ENCODE measurements at regions not wholly inside any gene's neighbourhood (a gene's known extent, or its start where the extent isn't known, plus 50 kb on each side); places are given as distances from the start of the nearest gene placed in this dataset.

GRCh38 chr15:69712991-69713390 is 260.4 kb downstream of the RPLP1 start:
- H3K9me2 ChIP-seq (replicated peaks; ENCODE audit: low read depth, low read length), result no peaks in the 10 kb centered on the region
- TF ChIP-seq EZH2phosphoT487 (IDR thresholded peaks at IDR 0.05; ENCODE audit: borderline replicate concordance), result no peak
- peak; percentile 23; the same call in 1 of the 2 replicates for TF ChIP-seq CTCF (conservative IDR thresholded peaks at IDR 0.05; ENCODE audit: low read length)
- H3K27me3 ChIP-seq (ENCODE audit: insufficient read depth, low read length, poor library complexity, severe bottlenecking), result no peaks in the 10 kb centered on the region
- H3K9me3 ChIP-seq (ENCODE audit: insufficient read depth, low read depth, low read length), result no peaks in the 10 kb centered on the region
- H3F3A ChIP-seq (ENCODE audit: low read depth), result peaks cover 13% of the 10 kb centered on the region
- H3K4me1 ChIP-seq (ENCODE audit: insufficient read depth, low read length, poor library complexity, severe bottlenecking), result peaks cover 52% of the 10 kb centered on the region
- H3K4me2 ChIP-seq (ENCODE audit: low read depth, low read length, poor library complexity, severe bottlenecking), result peak overlapping the region; percentile 73
- H3K36me3 ChIP-seq (ENCODE audit: insufficient read depth, low read length), result no peaks in the 10 kb centered on the region
- peak overlapping the region; percentile 28; the same call in 1 of the 2 replicates for H2AFZ ChIP-seq (ENCODE audit: low read length)
- H3K79me2 ChIP-seq (ENCODE audit: insufficient read depth, low read length), result no peaks in the 10 kb centered on the region
- no peak overlapping the region for H3K4me3 ChIP-seq (ENCODE audit: low read length, poor library complexity, severe bottlenecking)
- H3K9ac ChIP-seq (ENCODE audit: low read depth, low read length, poor library complexity, severe bottlenecking), result peak overlapping the region; percentile 27
- no peaks in the 10 kb centered on the region for H4K20me1 ChIP-seq (ENCODE audit: insufficient read depth, low read length, poor library complexity, severe bottlenecking)

- Histone ChIP-seq H3K27me3 (ENCODE audit: insufficient read depth, low read length, poor library complexity, severe bottlenecking) (no peaks in the 10 kb centered on the region), H4K20me1 (ENCODE audit: insufficient read depth, low read length, poor library complexity, severe bottlenecking) (no peaks in the 10 kb centered on the region), H2AFZ (ENCODE audit: low read length) (0 out of 2 replicates have a peak overlapping the region, but pooled peaks have one; percentile 35), H3K9ac (ENCODE audit: low read depth, low read length, poor library complexity, severe bottlenecking) (peak overlapping the region; percentile 68), H3K36me3 (ENCODE audit: insufficient read depth, low read length) (no peaks in the 10 kb centered on the region), H3K4me3 (ENCODE audit: low read length, poor library complexity, severe bottlenecking) (peak overlapping the region; percentile 55), H3K79me2 (ENCODE audit: insufficient read depth, low read length) (no peaks in the 10 kb centered on the region), H3K9me3 (ENCODE audit: insufficient read depth, low read depth, low read length) (no peaks in the 10 kb centered on the region), H3K9me2 (replicated peaks; ENCODE audit: low read depth, low read length) (no peaks in the 10 kb centered on the region), H3K4me2 (ENCODE audit: low read depth, low read length, poor library complexity, severe bottlenecking) (peak overlapping the region; percentile 73), H3K4me1 (ENCODE audit: insufficient read depth, low read length, poor library complexity, severe bottlenecking) (peaks cover 61% of the 10 kb centered on the region), H3F3A (ENCODE audit: low read depth) (peaks cover 13% of the 10 kb centered on the region)
- no peak for TF ChIP-seq CTCF (conservative IDR thresholded peaks at IDR 0.05; ENCODE audit: low read length)
- TF ChIP-seq EZH2phosphoT487 (IDR thresholded peaks at IDR 0.05; ENCODE audit: borderline replicate concordance), result no peak
Measured at GRCh38 chr15:69713726-69714559, 261.3 kb downstream of the RPLP1 start.

GRCh38 chr15:69715210-69715609 is 262.6 kb downstream of the RPLP1 start:
- Histone ChIP-seq H3K9me3 (ENCODE audit: insufficient read depth, low read depth, low read length) (no peaks in the 10 kb centered on the region), H3K36me3 (ENCODE audit: insufficient read depth, low read length) (no peaks in the 10 kb centered on the region), H3K4me3 (ENCODE audit: low read length, poor library complexity, severe bottlenecking) (peak overlapping the region; percentile 55), H2AFZ (ENCODE audit: low read length) (no peak overlapping the region), H3K9me2 (replicated peaks; ENCODE audit: low read depth, low read length) (no peaks in the 10 kb centered on the region), H3K79me2 (ENCODE audit: insufficient read depth, low read length) (no peaks in the 10 kb centered on the region), H3K27me3 (ENCODE audit: insufficient read depth, low read length, poor library complexity, severe bottlenecking) (no peaks in the 10 kb centered on the region), H3K9ac (ENCODE audit: low read depth, low read length, poor library complexity, severe bottlenecking) (peak overlapping the region; percentile 68), H4K20me1 (ENCODE audit: insufficient read depth, low read length, poor library complexity, severe bottlenecking) (no peaks in the 10 kb centered on the region), H3K4me2 (ENCODE audit: low read depth, low read length, poor library complexity, severe bottlenecking) (peak overlapping the region; percentile 73), H3K4me1 (ENCODE audit: insufficient read depth, low read length, poor library complexity, severe bottlenecking) (peaks cover 74% of the 10 kb centered on the region), H3F3A (ENCODE audit: low read depth) (peaks cover 19% of the 10 kb centered on the region)
- TF ChIP-seq CTCF (conservative IDR thresholded peaks at IDR 0.05; ENCODE audit: low read length), result no peak
- no peak for TF ChIP-seq EZH2phosphoT487 (IDR thresholded peaks at IDR 0.05; ENCODE audit: borderline replicate concordance)

Data from Loucy (cell line).